SK-N-SH treated with all-trans-retinoic acid at 6 μM for 48 hours (cell line): ENCODE measurements at regions not wholly inside any gene's neighbourhood (a gene's known extent, or its start where the extent isn't known, plus 50 kb on each side); places are given as distances from the start of the nearest gene placed in this dataset.

Experiments
- ATAC-seq: fragments of 200-7000 bp; cut with Tn5 transposase; 3 replicates; pipeline ENCODE4 v1.9.1; 2020; ENCODE audit warnings: mild to moderate bottlenecking, moderate library complexity
- ARNTL ChIP-seq: fragments of 450-650 bp; formaldehyde crosslinking; IDR thresholded peaks from 2 replicates; pipeline ENCODE4 v1.5.0; 2020; ENCODE audit warnings: low read depth, mild to moderate bottlenecking, moderate library complexity, borderline replicate concordance
- CSDC2 ChIP-seq: fragments of 250-450 bp; sonication (Bioruptor Pico); IDR thresholded peaks from 2 replicates; pipeline ENCODE4 v1.5.0; 2020; ENCODE audit warnings: mild to moderate bottlenecking, moderate library complexity
- ESRRG ChIP-seq: fragments of 250-450 bp; sonication (Bioruptor Pico); IDR thresholded peaks from 2 replicates; pipeline ENCODE4 v1.6.1; 2021; ENCODE audit warnings: mild to moderate bottlenecking
- GLIS3 ChIP-seq: fragments of 250-450 bp; sonication (Bioruptor Pico); IDR thresholded peaks from 2 replicates; pipeline ENCODE4 v1.5.0; 2020; ENCODE audit warnings: mild to moderate bottlenecking, moderate library complexity
- ISL1 ChIP-seq: fragments of 250-450 bp; sonication (Bioruptor Pico); IDR thresholded peaks from 2 replicates; pipeline ENCODE4 v2.1.2; 2022; ENCODE audit warnings: mild to moderate bottlenecking, moderate library complexity
- OSR1 ChIP-seq: fragments of 250-450 bp; sonication (Bioruptor Pico); IDR thresholded peaks from 2 replicates; pipeline ENCODE4 v1.8.0; 2022; ENCODE audit warnings: moderate library complexity, mild to moderate bottlenecking, inconsistent platforms
- PPARA ChIP-seq: fragments of 250-450 bp; sonication (Bioruptor Pico); IDR thresholded peaks from 2 replicates; pipeline ENCODE4 v1.5.0; 2020; ENCODE audit warnings: mild to moderate bottlenecking, borderline replicate concordance
- SNAI2 ChIP-seq: fragments of 250-450 bp; sonication (Bioruptor Pico); IDR thresholded peaks from 2 replicates; pipeline ENCODE4 v1.5.0; 2020; ENCODE audit warnings: mild to moderate bottlenecking, moderate library complexity
- TOX ChIP-seq: fragments of 250-450 bp; sonication (Bioruptor Pico); IDR thresholded peaks from 2 replicates; pipeline ENCODE4 v1.8.0; 2021; ENCODE audit warnings: mild to moderate bottlenecking, moderate library complexity, borderline replicate concordance
- ZC3H10 ChIP-seq: fragments of 250-450 bp; sonication (Bioruptor Pico); IDR thresholded peaks from 2 replicates; pipeline ENCODE4 v1.5.1; 2021; ENCODE audit warnings: mild to moderate bottlenecking, moderate library complexity
- ZFP3 ChIP-seq: fragments of 250-450 bp; sonication (Bioruptor Pico); IDR thresholded peaks from 2 replicates; pipeline ENCODE4 v1.5.0; 2020; ENCODE audit warnings: mild to moderate bottlenecking, moderate library complexity
- ZFP30 ChIP-seq: fragments of 450-650 bp; formaldehyde crosslinking; IDR thresholded peaks from 2 replicates; pipeline ENCODE4 v1.5.0; 2022; ENCODE audit warnings: mild to moderate bottlenecking, moderate library complexity
- ZNF565 ChIP-seq: fragments of 450-650 bp; formaldehyde crosslinking; conservative IDR thresholded peaks from 2 replicates; pipeline ENCODE4 v1.5.0; 2020; ENCODE audit warnings: low read depth, mild to moderate bottlenecking, moderate library complexity
- ZNF70 ChIP-seq: fragments of 450-650 bp; formaldehyde crosslinking; IDR thresholded peaks from 2 replicates; pipeline ENCODE4 v1.5.0; 2020; ENCODE audit warnings: mild to moderate bottlenecking, moderate library complexity
- ZNF8 ChIP-seq: fragments of 450-650 bp; formaldehyde crosslinking; IDR thresholded peaks from 2 replicates; pipeline ENCODE4 v1.5.0; 2020; ENCODE audit warnings: mild to moderate bottlenecking, moderate library complexity
- TF ChIP-seq, protein P1 (sequence below): fragments of 250-450 bp; sonication (Bioruptor Pico); IDR thresholded peaks from 2 replicates; pipeline ENCODE4 v1.5.1; 2021; ENCODE audit warnings: mild to moderate bottlenecking, moderate library complexity
- TF ChIP-seq, protein P2 (sequence below): fragments of 250-450 bp; sonication (Bioruptor Pico); IDR thresholded peaks from 2 replicates; pipeline ENCODE4 v1.5.1; 2020; ENCODE audit warnings: low read depth, mild to moderate bottlenecking, moderate library complexity
- TF ChIP-seq, protein P3 (sequence below): fragments of 250-450 bp; sonication (Bioruptor Pico); IDR thresholded peaks from 2 replicates; pipeline ENCODE4 v1.8.0; 2021; ENCODE audit warnings: low read depth, mild to moderate bottlenecking, moderate library complexity, borderline replicate concordance
- TF ChIP-seq, protein P4 (sequence below): fragments of 250-450 bp; sonication (Bioruptor Pico); IDR thresholded peaks from 2 replicates; pipeline ENCODE4 v1.8.0; 2020; ENCODE audit warnings: mild to moderate bottlenecking, moderate library complexity, borderline replicate concordance

DNA sequence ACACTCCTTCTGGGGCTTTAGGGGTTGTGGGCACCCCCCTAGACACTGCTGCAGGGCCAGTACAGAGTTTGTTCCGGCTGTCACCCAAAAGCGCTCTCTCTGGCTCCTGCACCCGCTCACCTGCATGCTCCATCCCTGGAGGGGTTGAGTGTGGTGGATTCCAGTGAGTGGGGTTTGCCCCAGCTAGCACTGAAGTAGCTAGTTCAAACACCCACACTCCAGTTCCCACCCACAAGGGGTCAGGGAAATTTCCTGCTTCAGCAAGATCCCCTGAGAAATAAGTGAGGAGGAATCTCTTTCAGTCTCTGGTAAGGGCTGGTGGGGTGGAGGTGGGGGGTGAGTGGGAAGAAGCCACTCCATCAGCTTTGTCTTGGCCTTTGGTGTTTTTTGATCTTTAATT lies 73.6 kb downstream of the TMEM17 start:
- no peak for ATAC-seq
- TF ChIP-seq PPARA (CRISPR knock-in tag): no peak
- no peak for TF ChIP-seq OSR1 (CRISPR knock-in tag)
- no peak for TF ChIP-seq ZFP30 (CRISPR knock-in tag)
- TF ChIP-seq, protein P1, sequence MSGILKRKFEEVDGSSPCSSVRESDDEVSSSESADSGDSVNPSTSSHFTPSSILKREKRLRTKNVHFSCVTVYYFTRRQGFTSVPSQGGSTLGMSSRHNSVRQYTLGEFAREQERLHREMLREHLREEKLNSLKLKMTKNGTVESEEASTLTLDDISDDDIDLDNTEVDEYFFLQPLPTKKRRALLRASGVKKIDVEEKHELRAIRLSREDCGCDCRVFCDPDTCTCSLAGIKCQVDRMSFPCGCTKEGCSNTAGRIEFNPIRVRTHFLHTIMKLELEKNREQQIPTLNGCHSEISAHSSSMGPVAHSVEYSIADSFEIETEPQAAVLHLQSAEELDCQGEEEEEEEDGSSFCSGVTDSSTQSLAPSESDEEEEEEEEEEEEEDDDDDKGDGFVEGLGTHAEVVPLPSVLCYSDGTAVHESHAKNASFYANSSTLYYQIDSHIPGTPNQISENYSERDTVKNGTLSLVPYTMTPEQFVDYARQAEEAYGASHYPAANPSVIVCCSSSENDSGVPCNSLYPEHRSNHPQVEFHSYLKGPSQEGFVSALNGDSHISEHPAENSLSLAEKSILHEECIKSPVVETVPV (CRISPR knock-in tag): no peak
- TF ChIP-seq, protein P2, sequence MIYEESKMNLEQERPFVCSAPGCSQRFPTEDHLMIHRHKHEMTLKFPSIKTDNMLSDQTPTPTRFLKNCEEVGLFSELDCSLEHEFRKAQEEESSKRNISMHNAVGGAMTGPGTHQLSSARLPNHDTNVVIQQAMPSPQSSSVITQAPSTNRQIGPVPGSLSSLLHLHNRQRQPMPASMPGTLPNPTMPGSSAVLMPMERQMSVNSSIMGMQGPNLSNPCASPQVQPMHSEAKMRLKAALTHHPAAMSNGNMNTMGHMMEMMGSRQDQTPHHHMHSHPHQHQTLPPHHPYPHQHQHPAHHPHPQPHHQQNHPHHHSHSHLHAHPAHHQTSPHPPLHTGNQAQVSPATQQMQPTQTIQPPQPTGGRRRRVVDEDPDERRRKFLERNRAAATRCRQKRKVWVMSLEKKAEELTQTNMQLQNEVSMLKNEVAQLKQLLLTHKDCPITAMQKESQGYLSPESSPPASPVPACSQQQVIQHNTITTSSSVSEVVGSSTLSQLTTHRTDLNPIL (CRISPR knock-in tag): no peak
- TF ChIP-seq, protein P3, sequence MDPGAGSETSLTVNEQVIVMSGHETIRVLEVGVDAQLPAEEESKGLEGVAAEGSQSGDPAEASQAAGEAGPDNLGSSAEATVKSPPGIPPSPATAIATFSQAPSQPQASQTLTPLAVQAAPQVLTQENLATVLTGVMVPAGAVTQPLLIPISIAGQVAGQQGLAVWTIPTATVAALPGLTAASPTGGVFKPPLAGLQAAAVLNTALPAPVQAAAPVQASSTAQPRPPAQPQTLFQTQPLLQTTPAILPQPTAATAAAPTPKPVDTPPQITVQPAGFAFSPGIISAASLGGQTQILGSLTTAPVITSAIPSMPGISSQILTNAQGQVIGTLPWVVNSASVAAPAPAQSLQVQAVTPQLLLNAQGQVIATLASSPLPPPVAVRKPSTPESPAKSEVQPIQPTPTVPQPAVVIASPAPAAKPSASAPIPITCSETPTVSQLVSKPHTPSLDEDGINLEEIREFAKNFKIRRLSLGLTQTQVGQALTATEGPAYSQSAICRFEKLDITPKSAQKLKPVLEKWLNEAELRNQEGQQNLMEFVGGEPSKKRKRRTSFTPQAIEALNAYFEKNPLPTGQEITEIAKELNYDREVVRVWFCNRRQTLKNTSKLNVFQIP (CRISPR knock-in tag): no peak
- TF ChIP-seq, protein P4, sequence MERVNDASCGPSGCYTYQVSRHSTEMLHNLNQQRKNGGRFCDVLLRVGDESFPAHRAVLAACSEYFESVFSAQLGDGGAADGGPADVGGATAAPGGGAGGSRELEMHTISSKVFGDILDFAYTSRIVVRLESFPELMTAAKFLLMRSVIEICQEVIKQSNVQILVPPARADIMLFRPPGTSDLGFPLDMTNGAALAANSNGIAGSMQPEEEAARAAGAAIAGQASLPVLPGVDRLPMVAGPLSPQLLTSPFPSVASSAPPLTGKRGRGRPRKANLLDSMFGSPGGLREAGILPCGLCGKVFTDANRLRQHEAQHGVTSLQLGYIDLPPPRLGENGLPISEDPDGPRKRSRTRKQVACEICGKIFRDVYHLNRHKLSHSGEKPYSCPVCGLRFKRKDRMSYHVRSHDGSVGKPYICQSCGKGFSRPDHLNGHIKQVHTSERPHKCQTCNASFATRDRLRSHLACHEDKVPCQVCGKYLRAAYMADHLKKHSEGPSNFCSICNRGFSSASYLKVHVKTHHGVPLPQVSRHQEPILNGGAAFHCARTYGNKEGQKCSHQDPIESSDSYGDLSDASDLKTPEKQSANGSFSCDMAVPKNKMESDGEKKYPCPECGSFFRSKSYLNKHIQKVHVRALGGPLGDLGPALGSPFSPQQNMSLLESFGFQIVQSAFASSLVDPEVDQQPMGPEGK (CRISPR knock-in tag): no peak
- TF ChIP-seq, all 23 proteins: peak for 0

DNA sequence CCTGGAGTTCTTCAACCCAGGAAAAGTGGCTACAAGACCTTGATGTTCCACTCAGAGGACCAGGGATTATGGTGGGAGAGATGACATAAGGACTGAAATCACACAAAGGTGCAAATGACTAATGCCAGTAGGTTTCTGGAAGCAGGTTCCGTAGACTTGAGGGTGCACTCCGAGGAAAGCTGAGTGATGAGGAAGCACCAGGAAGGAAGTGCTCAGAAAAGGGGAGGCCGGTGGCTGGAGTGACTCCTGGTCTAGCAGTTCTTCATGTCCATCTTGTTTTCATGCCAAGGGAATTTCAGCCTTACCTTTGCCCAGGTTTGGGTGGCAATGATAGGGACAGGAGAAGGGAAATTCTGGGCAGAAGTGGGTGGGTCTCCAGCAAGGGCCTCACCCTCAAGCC lies 74.5 kb downstream of the TMEM17 start:
- TF ChIP-seq ESRRG (CRISPR knock-in tag) (no peak), ZFP30 (CRISPR knock-in tag) (no peak), ARNTL (CRISPR knock-in tag) (no peak), ZNF70 (CRISPR knock-in tag) (no peak), SNAI2 (CRISPR knock-in tag) (no peak), ISL1 (CRISPR knock-in tag) (no peak), OSR1 (CRISPR knock-in tag) (no peak), ZNF8 (CRISPR knock-in tag) (no peak), PPARA (CRISPR knock-in tag) (no peak), ZC3H10 (CRISPR knock-in tag) (no peak), ZNF565 (CRISPR knock-in tag) (no peak), TOX (CRISPR knock-in tag) (no peak), GLIS3 (no peak), CSDC2 (CRISPR knock-in tag) (no peak), ZFP3 (CRISPR knock-in tag) (no peak)
- TF ChIP-seq, protein P2 (CRISPR knock-in tag): no peak
- TF ChIP-seq, protein P3 (CRISPR knock-in tag): no peak
- TF ChIP-seq, protein P1 (CRISPR knock-in tag): no peak
- TF ChIP-seq, protein P4 (CRISPR knock-in tag): no peak
- TF ChIP-seq, all 23 proteins: peak for 0
- no peak for ATAC-seq
